ENCODE measurements at regions not wholly inside any gene's neighbourhood (a gene's known extent, or its start where the extent isn't known, plus 50 kb on each side); places are given as distances from the start of the nearest gene placed in this dataset.

DNA sequence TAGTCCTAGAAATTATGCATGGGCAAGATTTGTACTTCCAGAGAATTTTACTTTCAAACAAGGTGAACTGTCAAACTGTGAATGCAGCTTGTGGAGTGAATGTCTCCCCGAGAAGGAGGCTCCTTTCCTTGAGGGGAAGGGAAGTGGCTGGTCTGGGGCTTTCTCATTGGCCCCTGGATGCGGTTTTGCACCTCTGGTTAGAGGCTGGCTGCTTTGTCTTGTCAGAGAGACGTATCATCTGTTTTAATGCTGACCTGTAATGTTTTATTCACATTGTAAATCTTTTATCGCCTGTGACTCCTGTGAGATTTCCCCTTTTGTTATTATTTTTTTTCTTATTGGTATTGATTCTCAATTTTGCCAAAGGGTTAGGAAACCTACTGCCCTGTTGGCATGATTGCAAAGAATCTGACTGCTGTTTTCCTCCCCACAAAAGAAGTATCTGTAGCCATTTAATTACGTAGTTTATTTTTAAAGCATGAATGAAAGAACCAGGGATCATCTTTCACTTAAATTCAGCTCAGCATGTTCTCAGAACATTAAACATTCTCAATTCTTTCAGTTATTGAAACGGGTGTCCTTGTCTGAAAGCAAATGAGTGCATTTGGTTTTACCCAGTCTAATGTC lies 238.3 kb upstream of the NFE2L3 start:
- TF ChIP-seq POLR2A (IDR thresholded peaks at IDR 0.05) = no peak
- TF ChIP-seq, protein P1, sequence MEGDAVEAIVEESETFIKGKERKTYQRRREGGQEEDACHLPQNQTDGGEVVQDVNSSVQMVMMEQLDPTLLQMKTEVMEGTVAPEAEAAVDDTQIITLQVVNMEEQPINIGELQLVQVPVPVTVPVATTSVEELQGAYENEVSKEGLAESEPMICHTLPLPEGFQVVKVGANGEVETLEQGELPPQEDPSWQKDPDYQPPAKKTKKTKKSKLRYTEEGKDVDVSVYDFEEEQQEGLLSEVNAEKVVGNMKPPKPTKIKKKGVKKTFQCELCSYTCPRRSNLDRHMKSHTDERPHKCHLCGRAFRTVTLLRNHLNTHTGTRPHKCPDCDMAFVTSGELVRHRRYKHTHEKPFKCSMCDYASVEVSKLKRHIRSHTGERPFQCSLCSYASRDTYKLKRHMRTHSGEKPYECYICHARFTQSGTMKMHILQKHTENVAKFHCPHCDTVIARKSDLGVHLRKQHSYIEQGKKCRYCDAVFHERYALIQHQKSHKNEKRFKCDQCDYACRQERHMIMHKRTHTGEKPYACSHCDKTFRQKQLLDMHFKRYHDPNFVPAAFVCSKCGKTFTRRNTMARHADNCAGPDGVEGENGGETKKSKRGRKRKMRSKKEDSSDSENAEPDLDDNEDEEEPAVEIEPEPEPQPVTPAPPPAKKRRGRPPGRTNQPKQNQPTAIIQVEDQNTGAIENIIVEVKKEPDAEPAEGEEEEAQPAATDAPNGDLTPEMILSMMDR (IDR thresholded peaks at IDR 0.05 in 4 of 5, conservative IDR thresholded peaks at IDR 0.05 in 1 of 5) = no peak

Data from gastrocnemius medialis (tissue), 4 donors.